Omental fat pad (tissue), 3 donors: ENCODE measurements at regions not wholly inside any gene's neighbourhood (a gene's known extent, or its start where the extent isn't known, plus 50 kb on each side); places are given as distances from the start of the nearest gene placed in this dataset.

Experiments
- ATAC-seq: fragments of 150-250 bp; one replicate; pipeline ENCODE4 v1.9.1; 2016; ENCODE audit warnings: mild to moderate bottlenecking, moderate library complexity; ENCODE audit not compliant: low FRiP score
- DNase-seq: peaks from one replicate; pipeline ENCODE4 v3.0.0-alpha.2; 2019; ENCODE audit warnings: low spot score
- TF ChIP-seq, protein P1 (sequence below), 3 donors: fragments of 450-650 bp; IDR thresholded peaks; one replicate each; pipeline ENCODE4 v1.5.1; 2016 to 2017; ENCODE audit warnings: antibody characterized with exemption in 3 of 3, mild to moderate bottlenecking in 3 of 3, moderate library complexity in 2 of 3

GRCh38 chr3:30544812-30545211 lies 61.6 kb upstream of the TGFBR2 start:
- ATAC-seq: peak; percentile 69

DNA sequence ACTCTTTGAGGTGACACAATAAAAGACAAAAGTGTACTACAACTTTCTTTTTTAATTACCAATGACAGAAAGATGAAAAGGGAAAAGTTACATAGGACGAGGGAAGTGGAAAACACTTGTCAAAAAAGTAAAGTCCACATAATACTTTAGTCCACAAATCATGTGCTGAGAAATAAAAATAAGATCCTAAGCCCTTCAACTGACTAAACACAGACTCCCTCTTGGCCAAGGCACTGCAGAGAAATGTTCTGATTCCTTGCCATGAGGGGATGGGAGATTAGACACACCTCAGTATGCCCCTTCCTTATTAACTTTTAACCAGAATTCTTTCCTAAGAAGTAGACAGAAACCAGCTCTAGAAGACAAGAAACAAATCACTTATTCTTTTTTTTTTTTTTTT lies 59.5 kb upstream of the TGFBR2 start:
- ATAC-seq: no peak
- TF ChIP-seq, protein P1, sequence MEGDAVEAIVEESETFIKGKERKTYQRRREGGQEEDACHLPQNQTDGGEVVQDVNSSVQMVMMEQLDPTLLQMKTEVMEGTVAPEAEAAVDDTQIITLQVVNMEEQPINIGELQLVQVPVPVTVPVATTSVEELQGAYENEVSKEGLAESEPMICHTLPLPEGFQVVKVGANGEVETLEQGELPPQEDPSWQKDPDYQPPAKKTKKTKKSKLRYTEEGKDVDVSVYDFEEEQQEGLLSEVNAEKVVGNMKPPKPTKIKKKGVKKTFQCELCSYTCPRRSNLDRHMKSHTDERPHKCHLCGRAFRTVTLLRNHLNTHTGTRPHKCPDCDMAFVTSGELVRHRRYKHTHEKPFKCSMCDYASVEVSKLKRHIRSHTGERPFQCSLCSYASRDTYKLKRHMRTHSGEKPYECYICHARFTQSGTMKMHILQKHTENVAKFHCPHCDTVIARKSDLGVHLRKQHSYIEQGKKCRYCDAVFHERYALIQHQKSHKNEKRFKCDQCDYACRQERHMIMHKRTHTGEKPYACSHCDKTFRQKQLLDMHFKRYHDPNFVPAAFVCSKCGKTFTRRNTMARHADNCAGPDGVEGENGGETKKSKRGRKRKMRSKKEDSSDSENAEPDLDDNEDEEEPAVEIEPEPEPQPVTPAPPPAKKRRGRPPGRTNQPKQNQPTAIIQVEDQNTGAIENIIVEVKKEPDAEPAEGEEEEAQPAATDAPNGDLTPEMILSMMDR (IDR thresholded peaks at IDR 0.05): no peak
- no peak for DNase-seq

More at GRCh38 chr3:30544812-30545211, 61.6 kb upstream of the TGFBR2 start:
- TF ChIP-seq, protein P1 (IDR thresholded peaks at IDR 0.05): no peak
- DNase-seq: no peak

- TF ChIP-seq, protein P1 (IDR thresholded peaks at IDR 0.05): no peak
- ATAC-seq (no peak), DNase-seq (no peak)
These were observed 58.7 kb upstream of the TGFBR2 start for GRCh38 chr3:30547716-30548115.

GRCh38 chr3:30548600-30548999 lies 57.8 kb upstream of the TGFBR2 start:
- ATAC-seq: no peak
- TF ChIP-seq, protein P1 (IDR thresholded peaks at IDR 0.05): no peak
- no peak for DNase-seq

GRCh38 chr3:30549600-30549999 lies 56.8 kb upstream of the TGFBR2 start:
- DNase-seq (no peak), ATAC-seq (no peak)
- TF ChIP-seq, protein P1 (IDR thresholded peaks at IDR 0.05): no peak

DNA sequence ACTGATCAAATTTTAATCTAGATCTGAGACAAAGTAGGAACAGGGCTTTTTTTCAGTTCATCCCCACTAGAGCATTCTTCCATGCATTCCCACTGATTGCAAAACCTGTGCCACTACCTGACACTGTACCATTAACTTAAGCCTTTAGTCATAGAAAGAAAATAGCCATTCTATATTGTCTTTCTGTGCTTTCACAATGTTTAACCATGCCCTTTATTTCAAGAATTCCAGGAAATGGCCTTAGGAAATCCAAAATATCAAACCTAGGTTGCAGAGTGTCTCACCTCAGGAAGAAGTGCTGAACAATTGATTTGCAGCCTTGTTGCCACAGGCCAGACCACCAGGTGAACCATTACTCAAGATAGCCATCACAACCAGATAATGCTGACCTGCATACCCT lies 56.2 kb upstream of the TGFBR2 start:
- TF ChIP-seq, protein P1 (IDR thresholded peaks at IDR 0.05): no peak
- DNase-seq (no peak), ATAC-seq (no peak)

DNA sequence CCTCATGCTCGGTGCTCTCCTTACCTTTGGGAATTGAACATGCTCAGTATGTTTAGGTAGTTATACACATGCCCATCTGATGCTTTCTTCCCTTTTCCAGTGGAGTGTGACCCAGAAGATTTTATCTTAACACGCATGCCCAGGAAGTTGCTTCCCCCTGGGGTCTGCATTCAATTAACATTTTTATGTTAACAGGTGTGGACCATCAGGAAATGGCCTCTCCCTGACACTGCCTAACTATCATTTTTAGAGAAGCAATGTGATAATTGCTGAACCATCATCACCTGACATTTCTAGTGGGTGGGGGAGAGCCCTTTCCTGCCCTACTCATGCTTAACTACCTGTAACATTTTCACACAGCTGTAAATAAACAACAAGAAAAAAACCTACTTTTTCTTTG lies 55.1 kb upstream of the TGFBR2 start:
- ATAC-seq (no peak), DNase-seq (no peak)
- TF ChIP-seq, protein P1 (IDR thresholded peaks at IDR 0.05): no peak
